Osteocyte (in vitro differentiated cells): ENCODE measurements at regions not wholly inside any gene's neighbourhood (a gene's known extent, or its start where the extent isn't known, plus 50 kb on each side); places are given as distances from the start of the nearest gene placed in this dataset.

Experiments
- DNase-seq: peaks from one replicate; pipeline ENCODE4 v3.0.0; 2021; ENCODE audit warnings: mixed read lengths; ENCODE audit not compliant: unreplicated experiment; ENCODE audit errors: extremely low spot score
- H3K27ac Mint-ChIP-seq: one replicate; pipeline ENCODE4 v1.8.0; 2021; ENCODE audit warnings: mild to moderate bottlenecking, mixed read lengths; ENCODE audit not compliant: unreplicated experiment
- H3K27me3 Mint-ChIP-seq: one replicate; pipeline ENCODE4 v1.8.0; 2021; ENCODE audit warnings: mixed read lengths; ENCODE audit not compliant: unreplicated experiment
- H3K36me3 Mint-ChIP-seq: one replicate; pipeline ENCODE4 v1.8.0; 2021; ENCODE audit warnings: mixed read lengths; ENCODE audit not compliant: unreplicated experiment
- H3K4me1 Mint-ChIP-seq: one replicate; pipeline ENCODE4 v1.8.0; 2021; ENCODE audit warnings: mixed read lengths; ENCODE audit not compliant: unreplicated experiment
- H3K4me3 Mint-ChIP-seq: one replicate; pipeline ENCODE4 v1.8.0; 2021; ENCODE audit warnings: mild to moderate bottlenecking, moderate library complexity, mixed read lengths; ENCODE audit not compliant: unreplicated experiment
- H3K9me3 Mint-ChIP-seq: one replicate; pipeline ENCODE4 v1.8.0; 2021; ENCODE audit warnings: mixed read lengths; ENCODE audit not compliant: unreplicated experiment
- TF ChIP-seq, protein P1 (sequence below): fragments of 200-600 bp; sonication (generic); IDR thresholded peaks from 2 replicates; pipeline ENCODE4 v1.5.0; 2021; ENCODE audit warnings: antibody characterized with exemption, mild to moderate bottlenecking, moderate library complexity

- Mint-ChIP-seq H3K9me3 (no peaks in the 10 kb centered on the region), H3K4me1 (no peaks in the 10 kb centered on the region), H3K27ac (no peak overlapping the region), H3K4me3 (no peak overlapping the region), H3K36me3 (no peaks in the 10 kb centered on the region), H3K27me3 (no peaks in the 10 kb centered on the region)
- TF ChIP-seq, protein P1, sequence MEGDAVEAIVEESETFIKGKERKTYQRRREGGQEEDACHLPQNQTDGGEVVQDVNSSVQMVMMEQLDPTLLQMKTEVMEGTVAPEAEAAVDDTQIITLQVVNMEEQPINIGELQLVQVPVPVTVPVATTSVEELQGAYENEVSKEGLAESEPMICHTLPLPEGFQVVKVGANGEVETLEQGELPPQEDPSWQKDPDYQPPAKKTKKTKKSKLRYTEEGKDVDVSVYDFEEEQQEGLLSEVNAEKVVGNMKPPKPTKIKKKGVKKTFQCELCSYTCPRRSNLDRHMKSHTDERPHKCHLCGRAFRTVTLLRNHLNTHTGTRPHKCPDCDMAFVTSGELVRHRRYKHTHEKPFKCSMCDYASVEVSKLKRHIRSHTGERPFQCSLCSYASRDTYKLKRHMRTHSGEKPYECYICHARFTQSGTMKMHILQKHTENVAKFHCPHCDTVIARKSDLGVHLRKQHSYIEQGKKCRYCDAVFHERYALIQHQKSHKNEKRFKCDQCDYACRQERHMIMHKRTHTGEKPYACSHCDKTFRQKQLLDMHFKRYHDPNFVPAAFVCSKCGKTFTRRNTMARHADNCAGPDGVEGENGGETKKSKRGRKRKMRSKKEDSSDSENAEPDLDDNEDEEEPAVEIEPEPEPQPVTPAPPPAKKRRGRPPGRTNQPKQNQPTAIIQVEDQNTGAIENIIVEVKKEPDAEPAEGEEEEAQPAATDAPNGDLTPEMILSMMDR, result no peak
- no peak for DNase-seq
These were observed 712.9 kb upstream of the LCORL start for GRCh38 chr4:18734405-18734804.

DNA sequence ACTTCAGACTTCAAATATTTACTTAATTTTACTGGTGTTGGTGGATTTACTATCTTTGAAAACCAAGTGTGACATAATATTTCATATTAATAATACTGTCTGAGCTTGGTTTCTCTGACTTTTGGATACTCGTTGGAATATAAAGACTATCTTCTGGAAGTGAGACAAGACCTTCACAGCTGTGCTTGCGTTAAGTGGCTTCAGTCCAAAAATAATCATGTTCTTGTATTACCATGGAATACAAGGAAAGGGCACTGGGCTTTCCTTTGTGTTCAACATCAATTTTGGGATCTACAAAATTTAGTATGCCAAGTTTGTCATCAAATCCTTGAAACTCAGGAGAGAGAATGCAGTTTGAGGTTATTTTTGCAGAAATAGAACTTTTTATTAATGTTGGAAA lies 712.4 kb upstream of the LCORL start:
- TF ChIP-seq, protein P1, result no peak
- no peaks in the 10 kb centered on the region for H3K4me1 Mint-ChIP-seq
- no peaks in the 10 kb centered on the region for H3K9me3 Mint-ChIP-seq
- H3K27me3 Mint-ChIP-seq, result no peaks in the 10 kb centered on the region
- H3K4me3 Mint-ChIP-seq, result no peak overlapping the region
- DNase-seq, result no peak
- H3K36me3 Mint-ChIP-seq, result no peaks in the 10 kb centered on the region
- H3K27ac Mint-ChIP-seq, result no peak overlapping the region

- TF ChIP-seq, protein P1, result no peak
- Mint-ChIP-seq H3K4me3 (no peak overlapping the region), H3K27me3 (peaks cover 2% of the 10 kb centered on the region), H3K36me3 (no peaks in the 10 kb centered on the region), H3K9me3 (peaks cover 8% of the 10 kb centered on the region), H3K27ac (no peak overlapping the region), H3K4me1 (no peaks in the 10 kb centered on the region)
- no peak for DNase-seq
These were observed 701.2 kb upstream of the LCORL start for GRCh38 chr4:18722748-18723191.

DNA sequence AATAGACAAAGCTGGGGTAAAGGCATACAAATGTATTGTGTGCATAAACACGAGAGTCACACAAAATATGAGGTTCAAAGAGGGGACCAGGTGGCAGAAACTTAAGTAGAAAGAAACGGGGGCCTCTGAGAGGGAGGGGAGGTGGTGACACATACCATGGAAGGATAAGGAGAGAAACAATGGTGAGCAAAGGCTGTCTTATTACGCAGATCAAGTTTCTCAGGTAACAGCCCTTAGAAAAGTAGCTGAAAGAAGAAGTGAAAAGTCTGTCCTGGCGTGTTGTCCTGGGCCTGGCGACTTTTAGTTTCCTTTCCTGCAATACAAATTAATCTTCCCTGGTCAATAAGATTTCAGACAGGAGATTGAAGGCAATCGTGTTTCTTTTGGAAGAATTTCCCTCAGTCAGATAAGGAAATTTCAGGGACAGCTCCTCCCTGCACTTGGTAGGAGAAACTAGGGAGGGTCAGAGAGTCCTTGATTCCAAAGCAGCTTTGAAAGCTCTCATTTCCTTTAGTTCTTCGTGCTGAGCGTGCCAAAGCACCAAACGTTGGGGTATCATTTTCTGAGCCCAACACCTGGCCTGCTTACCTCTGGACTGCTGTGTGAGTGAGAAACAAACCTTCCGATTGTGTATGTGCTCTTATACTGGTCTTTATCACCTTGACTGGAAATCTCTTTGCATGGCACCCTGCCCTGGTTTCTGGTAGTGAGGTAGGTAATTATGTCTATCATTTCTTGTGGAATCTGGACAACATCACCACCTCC lies 676.7 kb upstream of the LCORL start:
- H3K36me3 Mint-ChIP-seq, result no peaks in the 10 kb centered on the region
- H3K9me3 Mint-ChIP-seq, result peaks cover 9% of the 10 kb centered on the region
- no peak overlapping the region for H3K4me3 Mint-ChIP-seq
- peaks cover 6% of the 10 kb centered on the region for H3K27me3 Mint-ChIP-seq
- H3K27ac Mint-ChIP-seq, result no peak overlapping the region
- DNase-seq, result no peak
- TF ChIP-seq, protein P1, result no peak
- no peaks in the 10 kb centered on the region for H3K4me1 Mint-ChIP-seq

DNA sequence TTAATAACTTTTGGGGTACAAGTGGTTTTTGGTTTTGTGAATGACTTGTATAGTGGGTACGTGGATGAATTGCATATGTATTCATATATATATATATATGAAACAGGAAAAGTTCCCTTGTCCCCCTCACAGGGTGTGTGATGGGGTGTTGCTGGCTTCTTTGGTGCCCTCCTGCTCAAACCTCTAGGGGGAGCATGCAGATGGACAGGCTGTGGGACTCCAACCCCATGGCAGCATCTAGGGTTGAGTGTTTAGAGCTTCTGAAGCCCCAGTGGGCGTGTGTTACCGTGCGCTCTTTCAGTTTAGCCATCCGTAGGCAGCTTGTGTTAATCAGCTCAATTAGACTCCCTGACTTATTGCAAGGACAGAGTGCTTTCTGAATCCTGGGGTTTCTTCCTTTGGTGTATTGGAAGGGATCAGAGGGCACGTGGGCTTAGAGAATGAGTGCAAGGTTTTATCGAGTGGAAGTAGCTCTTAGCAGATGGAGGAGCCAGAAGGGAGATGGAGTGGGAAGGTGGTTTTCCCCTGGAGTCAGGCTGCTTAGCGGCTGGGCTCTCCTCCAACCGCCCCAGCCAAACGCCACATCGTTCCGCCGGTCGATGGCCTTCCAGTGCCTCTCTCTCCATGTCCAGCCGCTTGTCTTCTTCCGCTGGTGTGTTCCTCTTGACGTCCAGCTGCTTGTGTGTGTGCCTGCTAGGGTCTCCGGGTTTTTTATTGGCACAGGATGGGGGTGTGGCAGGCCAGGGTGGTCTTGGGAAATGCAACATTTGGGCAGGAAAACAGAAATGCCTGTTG lies 674.4 kb upstream of the LCORL start:
- Mint-ChIP-seq H3K27me3 (peaks cover 12% of the 10 kb centered on the region), H3K36me3 (no peaks in the 10 kb centered on the region), H3K9me3 (no peaks in the 10 kb centered on the region), H3K27ac (no peak overlapping the region), H3K4me3 (no peak overlapping the region), H3K4me1 (no peaks in the 10 kb centered on the region)
- TF ChIP-seq, protein P1, result no peak
- no peak for DNase-seq
